Sigmoid colon (tissue), 6 donors: ENCODE measurements at regions not wholly inside any gene's neighbourhood (a gene's known extent, or its start where the extent isn't known, plus 50 kb on each side); places are given as distances from the start of the nearest gene placed in this dataset.

Source experiments
- DNase-seq: peaks from one replicate; pipeline ENCODE4 v3.0.0-alpha.2; 2019
- H3K27ac ChIP-seq, 4 donors: fragments of 200-600 bp; sonication (generic); one replicate each; pipeline ENCODE4 v1.5.1; 2016 to 2019; ENCODE audit warnings: mild to moderate bottlenecking in 1 of 4
- H3K27me3 ChIP-seq, 3 donors: fragments of 200-600 bp; sonication (generic); one replicate each; pipeline ENCODE4 v1.5.1; 2019; ENCODE audit warnings: mild to moderate bottlenecking in 1 of 3
- H3K36me3 ChIP-seq, 4 donors: fragments of 200-600 bp; sonication (generic); one replicate each; pipeline ENCODE4 v1.5.1; 2016 to 2019
- H3K4me1 ChIP-seq, 4 donors: fragments of 200-600 bp; sonication (generic); one replicate each; pipeline ENCODE4 v1.5.1; 2017 to 2019
- H3K4me3 ChIP-seq, 4 donors: fragments of 200-600 bp; sonication (generic); one replicate each; pipeline ENCODE4 v1.5.1; 2017 to 2019; ENCODE audit warnings: mild to moderate bottlenecking in 2 of 4, moderate library complexity in 1 of 4
- H3K9me3 ChIP-seq, 4 donors: fragments of 200-600 bp in 3 of 4; sonication (generic) in 3 of 4; one replicate each; pipeline versions ENCODE4 v1.5.1 to v1.6.1; 2013 to 2019
- CTCF ChIP-seq, 4 experiments: fragments of 450-650 bp in 3 of 4; fragments of 200-600 bp in 1 of 4; IDR thresholded peaks; one replicate each; pipeline ENCODE4 v1.5.1; 2016 to 2019; ENCODE audit warnings: antibody characterized with exemption in 4 of 4, mild to moderate bottlenecking in 3 of 4, moderate library complexity in 2 of 4
- EP300 ChIP-seq, 4 donors: sonication (generic); formaldehyde crosslinking; IDR thresholded peaks; one replicate each; pipeline ENCODE4 v1.6.1; 2017; ENCODE audit warnings: antibody characterized with exemption in 4 of 4
- POLR2A ChIP-seq, 2 donors: fragments of 450-650 bp; IDR thresholded peaks; one replicate each; pipeline ENCODE4 v1.6.1; 2016; ENCODE audit warnings: antibody characterized with exemption in 2 of 2, mild to moderate bottlenecking in 2 of 2, moderate library complexity in 2 of 2
- POLR2AphosphoS5 ChIP-seq, 4 donors: sonication (generic); formaldehyde crosslinking; IDR thresholded peaks; one replicate each; pipeline ENCODE4 v1.6.1; 2017; ENCODE audit warnings: antibody characterized with exemption in 4 of 4
- WGBS, 2 donors: extraction: QIAGEN DNeasy Blood & Tissue Kit; methylation state at CpG; one replicate each; pipeline ENCODE4 v1.1.7; 2013; 5-methylcytosine and 5-hydroxymethylcytosine counted together
- intact Hi-C: fragments of 100-400 bp; cut with DNase I; formaldehyde crosslinking; loops from one replicate; pipeline ENCODE4 v1.15.1; 2023
- donor health status: healthy with polysubstance abuse.
- donor health status: healthy.

- intact Hi-C loops = no loop called here
- Histone ChIP-seq H3K4me1 (peaks cover 0 to 14% (median 5%) of the 10 kb centered on the region in 4 donors), H3K36me3 (no peaks in the 10 kb centered on the region), H3K9me3 (no peaks in the 10 kb centered on the region), H3K27ac (no peak overlapping the region), H3K27me3 (no peaks in the 10 kb centered on the region), H3K4me3 (no peak overlapping the region)
- 85 to 91% methylated on average over 10 of the region's 10 CpGs for WGBS, 2 donors
- DNase-seq = no peak
- TF ChIP-seq EP300 (IDR thresholded peaks at IDR 0.05) = no peak
- TF ChIP-seq POLR2AphosphoS5 (IDR thresholded peaks at IDR 0.05) = no peak
- TF ChIP-seq CTCF (IDR thresholded peaks at IDR 0.05) = no peak
- no peak for TF ChIP-seq POLR2A (IDR thresholded peaks at IDR 0.05)
Measured at GRCh38 chr17:72238157-72238673, 117.4 kb downstream of the SOX9 start.

- no peak for DNase-seq
- WGBS, 2 donors = 95 to 96% methylated on average over 5 of the region's 5 CpGs
Measured at GRCh38 chr17:72239548-72239947, 118.7 kb downstream of the SOX9 start.

GRCh38 chr17:72240333-72240732 is 119.5 kb downstream of the SOX9 start:
- 71 to 84% methylated on average over 3 of the region's 3 CpGs for WGBS, 2 donors
- intact Hi-C loops = no loop called here
- Histone ChIP-seq H3K4me1 (no peaks in the 10 kb centered on the region), H3K36me3 (no peaks in the 10 kb centered on the region), H3K27ac (no peak overlapping the region), H3K9me3 (peaks cover 0 to 7% (median 3%) of the 10 kb centered on the region in 4 donors), H3K4me3 (no peak overlapping the region), H3K27me3 (no peaks in the 10 kb centered on the region)
- DNase-seq = no peak
- TF ChIP-seq CTCF (IDR thresholded peaks at IDR 0.05) (no peak), EP300 (IDR thresholded peaks at IDR 0.05) (no peak), POLR2AphosphoS5 (IDR thresholded peaks at IDR 0.05) (no peak), POLR2A (IDR thresholded peaks at IDR 0.05) (no peak)

More at GRCh38 chr17:72239548-72239947, 118.7 kb downstream of the SOX9 start:
- intact Hi-C loops = no loop called here
- Histone ChIP-seq H3K9me3 (peaks cover 0 to 6% (median 2%) of the 10 kb centered on the region in 4 donors), H3K27ac (no peak overlapping the region), H3K4me3 (no peak overlapping the region), H3K4me1 (peaks cover 0 to 4% (median 2%) of the 10 kb centered on the region in 4 donors), H3K36me3 (no peaks in the 10 kb centered on the region), H3K27me3 (no peaks in the 10 kb centered on the region)
- no peak for TF ChIP-seq POLR2AphosphoS5 (IDR thresholded peaks at IDR 0.05)
- TF ChIP-seq EP300 (IDR thresholded peaks at IDR 0.05) = no peak
- no peak for TF ChIP-seq CTCF (IDR thresholded peaks at IDR 0.05)
- no peak for TF ChIP-seq POLR2A (IDR thresholded peaks at IDR 0.05)

- no peaks in the 10 kb centered on the region for H3K27me3 ChIP-seq
- no peak overlapping the region for H3K27ac ChIP-seq
- no peaks in the 10 kb centered on the region for H3K36me3 ChIP-seq
- no peak for TF ChIP-seq POLR2AphosphoS5 (IDR thresholded peaks at IDR 0.05)
- TF ChIP-seq POLR2A (IDR thresholded peaks at IDR 0.05) = no peak
- no peak for TF ChIP-seq EP300 (IDR thresholded peaks at IDR 0.05)
- no peak for TF ChIP-seq CTCF (IDR thresholded peaks at IDR 0.05)
- peaks cover 0 to 7% (median 3%) of the 10 kb centered on the region in 4 donors for H3K9me3 ChIP-seq
- H3K4me3 ChIP-seq = no peak overlapping the region
- WGBS, 2 donors = 90 to 94% methylated on average over 4 of the region's 4 CpGs
- intact Hi-C loops = no loop called here
- no peaks in the 10 kb centered on the region for H3K4me1 ChIP-seq
- no peak for DNase-seq
Measured at GRCh38 chr17:72244494-72244893, 123.7 kb downstream of the SOX9 start.

- H3K9me3 ChIP-seq = peaks cover 0 to 7% (median 3%) of the 10 kb centered on the region in 4 donors
- H3K4me3 ChIP-seq = no peak overlapping the region
- TF ChIP-seq POLR2AphosphoS5 (IDR thresholded peaks at IDR 0.05) (no peak), POLR2A (IDR thresholded peaks at IDR 0.05) (no peak), CTCF (IDR thresholded peaks at IDR 0.05) (no peak), EP300 (IDR thresholded peaks at IDR 0.05) (no peak)
- 89 to 94% methylated on average over 2 of the region's 2 CpGs for WGBS, 2 donors
- no peak overlapping the region for H3K27ac ChIP-seq
- no peaks in the 10 kb centered on the region for H3K27me3 ChIP-seq
- no peak for DNase-seq
- H3K36me3 ChIP-seq = no peaks in the 10 kb centered on the region
- intact Hi-C loops = no loop called here
- H3K4me1 ChIP-seq = no peaks in the 10 kb centered on the region
Measured at GRCh38 chr17:72244956-72245355, 124.1 kb downstream of the SOX9 start.
